SU-DHL-6 (cell line): ENCODE measurements at regions not wholly inside any gene's neighbourhood (a gene's known extent, or its start where the extent isn't known, plus 50 kb on each side); places are given as distances from the start of the nearest gene placed in this dataset.
"Not testable (repeated sequence)": the region's sequence is repeated elsewhere in the genome, so short reads cannot be mapped to it uniquely, and the experiment has no call there.

Experiments
- EZH2phosphoT487 ChIP-seq: fragments of 200-600 bp; sonication (generic), shearing (Covaris generic); conservative IDR thresholded peaks from 2 replicates; pipeline ENCODE4 v1.6.1; 2018; ENCODE audit warnings: mild to moderate bottlenecking, antibody characterized with exemption, low read length, moderate library complexity, mixed read lengths
- TF ChIP-seq, protein P1 (sequence below): fragments of 200-600 bp; sonication (generic); IDR thresholded peaks from one replicate; pipeline ENCODE4 v1.5.1; 2017; ENCODE audit warnings: antibody characterized with exemption, mild to moderate bottlenecking, low read length, moderate library complexity; ENCODE audit not compliant: insufficient read depth, poor library complexity, severe bottlenecking

DNA sequence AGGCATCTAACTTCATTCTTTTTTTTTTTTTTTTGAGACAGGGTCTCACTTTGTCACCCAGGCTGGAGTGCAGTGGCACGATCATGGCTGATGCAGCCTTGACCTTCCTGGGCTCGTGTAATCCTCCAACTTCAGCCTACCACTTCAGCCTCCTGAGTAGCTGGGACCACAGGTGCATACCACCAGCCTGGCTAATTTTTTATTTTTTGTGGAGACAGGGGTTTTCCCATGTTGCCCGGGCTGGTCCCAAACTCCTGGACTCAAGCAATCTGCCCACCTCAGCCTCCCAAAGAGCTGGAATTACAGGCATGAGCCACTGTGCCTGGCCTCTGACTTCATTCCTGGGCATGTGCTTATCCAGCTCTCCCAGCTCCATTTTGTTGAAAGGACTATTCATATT, 311.9 kb downstream of the RPS24 start:
- TF ChIP-seq, protein P1, sequence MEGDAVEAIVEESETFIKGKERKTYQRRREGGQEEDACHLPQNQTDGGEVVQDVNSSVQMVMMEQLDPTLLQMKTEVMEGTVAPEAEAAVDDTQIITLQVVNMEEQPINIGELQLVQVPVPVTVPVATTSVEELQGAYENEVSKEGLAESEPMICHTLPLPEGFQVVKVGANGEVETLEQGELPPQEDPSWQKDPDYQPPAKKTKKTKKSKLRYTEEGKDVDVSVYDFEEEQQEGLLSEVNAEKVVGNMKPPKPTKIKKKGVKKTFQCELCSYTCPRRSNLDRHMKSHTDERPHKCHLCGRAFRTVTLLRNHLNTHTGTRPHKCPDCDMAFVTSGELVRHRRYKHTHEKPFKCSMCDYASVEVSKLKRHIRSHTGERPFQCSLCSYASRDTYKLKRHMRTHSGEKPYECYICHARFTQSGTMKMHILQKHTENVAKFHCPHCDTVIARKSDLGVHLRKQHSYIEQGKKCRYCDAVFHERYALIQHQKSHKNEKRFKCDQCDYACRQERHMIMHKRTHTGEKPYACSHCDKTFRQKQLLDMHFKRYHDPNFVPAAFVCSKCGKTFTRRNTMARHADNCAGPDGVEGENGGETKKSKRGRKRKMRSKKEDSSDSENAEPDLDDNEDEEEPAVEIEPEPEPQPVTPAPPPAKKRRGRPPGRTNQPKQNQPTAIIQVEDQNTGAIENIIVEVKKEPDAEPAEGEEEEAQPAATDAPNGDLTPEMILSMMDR, result not testable (repeated sequence)
- TF ChIP-seq EZH2phosphoT487, result not testable (repeated sequence)
